ENCODE measurements at regions not wholly inside any gene's neighbourhood (a gene's known extent, or its start where the extent isn't known, plus 50 kb on each side); places are given as distances from the start of the nearest gene placed in this dataset.

- TF ChIP-seq CTCF (IDR thresholded peaks at IDR 0.05) = no peak
- no peak for TF ChIP-seq EP300 (IDR thresholded peaks at IDR 0.05)
Observed at GRCh38 chr9:91036356-91036755, 234.7 kb downstream of the SYK start.

All from ovary (tissue), 3 donors.